DND-41 (cell line): ENCODE measurements at regions not wholly inside any gene's neighbourhood (a gene's known extent, or its start where the extent isn't known, plus 50 kb on each side); places are given as distances from the start of the nearest gene placed in this dataset.

Source experiments
- ATAC-seq: fragments of 200-7000 bp; cut with Tn5 transposase; 3 replicates; pipeline ENCODE4 v1.9.1; 2021; ENCODE audit warnings: low read depth; ENCODE audit not compliant: insufficient read depth
- DNase-seq: peaks from one replicate; pipeline ENCODE4 v3.0.0-alpha.2; 2020
- H2AFZ ChIP-seq: 2 replicates; pipeline ENCODE4 v1.6.0; 2012; ENCODE audit warnings: low read depth, low read length
- H3K27ac ChIP-seq: 2 replicates; pipeline ENCODE4 v1.5.1; 2012; ENCODE audit warnings: low read length, inconsistent platforms
- H3K27me3 ChIP-seq: fragments of 200-600 bp; sonication (generic); 2 replicates; pipeline ENCODE4 v1.6.0; 2012; ENCODE audit warnings: low read length, mild to moderate bottlenecking, inconsistent platforms; ENCODE audit not compliant: insufficient read depth, poor library complexity
- H3K36me3 ChIP-seq: 2 replicates; pipeline ENCODE4 v1.5.1; 2012; ENCODE audit warnings: low read length, inconsistent platforms; ENCODE audit not compliant: insufficient read depth
- H3K4me1 ChIP-seq: 2 replicates; pipeline ENCODE4 v1.5.1; 2012; ENCODE audit warnings: mild to moderate bottlenecking, low read length; ENCODE audit not compliant: insufficient read depth
- H3K4me2 ChIP-seq: 2 replicates; pipeline ENCODE4 v1.6.0; 2012; ENCODE audit warnings: mild to moderate bottlenecking, moderate library complexity, low read length, inconsistent platforms; ENCODE audit not compliant: insufficient read depth
- H3K4me3 ChIP-seq, 2 experiments: fragments of 200-600 bp in 1 of 2; shearing (Covaris generic) in 1 of 2; 2 replicates each; pipeline ENCODE4 v1.5.1; 2012 to 2016; ENCODE audit warnings: inconsistent platforms in 2 of 2, low read length in 2 of 2, mild to moderate bottlenecking in 2 of 2, low read depth in 1 of 2, moderate library complexity in 1 of 2
- H3K79me2 ChIP-seq: 2 replicates; pipeline ENCODE4 v1.6.0; 2012; ENCODE audit warnings: low read length, inconsistent platforms; ENCODE audit not compliant: insufficient read depth
- H3K9ac ChIP-seq: 2 replicates; pipeline ENCODE4 v1.6.0; 2012; ENCODE audit warnings: low read depth, mild to moderate bottlenecking, inconsistent platforms, low read length, moderate library complexity
- H3K9me3 ChIP-seq: 2 replicates; pipeline ENCODE4 v1.5.1; 2012; ENCODE audit warnings: low read length, moderate library complexity, mild to moderate bottlenecking, inconsistent platforms; ENCODE audit not compliant: insufficient read depth, severe bottlenecking
- H4K20me1 ChIP-seq: 2 replicates; pipeline ENCODE4 v1.6.0; 2012; ENCODE audit warnings: low read length; ENCODE audit not compliant: insufficient read depth
- EZH2 ChIP-seq: IDR thresholded peaks from 3 replicates; pipeline ENCODE4 v1.6.1; 2012; ENCODE audit warnings: borderline replicate concordance, low read depth, mild to moderate bottlenecking, moderate library complexity, low read length, inconsistent platforms; ENCODE audit not compliant: severe bottlenecking
- TF ChIP-seq, protein P1 (sequence below): IDR thresholded peaks from 2 replicates; pipeline ENCODE4 v1.5.1; 2012; ENCODE audit warnings: borderline replicate concordance, low read length, moderate library complexity, mild to moderate bottlenecking; ENCODE audit not compliant: poor library complexity, severe bottlenecking; ENCODE audit errors: extremely low read depth

- Histone ChIP-seq H3K4me3 (no peak overlapping the region), H3K79me2 (no peaks in the 10 kb centered on the region), H3K27me3 (no peaks in the 10 kb centered on the region), H4K20me1 (no peaks in the 10 kb centered on the region), H3K4me2 (no peak overlapping the region), H3K4me1 (no peaks in the 10 kb centered on the region), H2AFZ (no peak overlapping the region), H3K9me3 (no peaks in the 10 kb centered on the region), H3K27ac (no peak overlapping the region), H3K36me3 (no peaks in the 10 kb centered on the region), H3K9ac (no peak overlapping the region)
- TF ChIP-seq, protein P1, sequence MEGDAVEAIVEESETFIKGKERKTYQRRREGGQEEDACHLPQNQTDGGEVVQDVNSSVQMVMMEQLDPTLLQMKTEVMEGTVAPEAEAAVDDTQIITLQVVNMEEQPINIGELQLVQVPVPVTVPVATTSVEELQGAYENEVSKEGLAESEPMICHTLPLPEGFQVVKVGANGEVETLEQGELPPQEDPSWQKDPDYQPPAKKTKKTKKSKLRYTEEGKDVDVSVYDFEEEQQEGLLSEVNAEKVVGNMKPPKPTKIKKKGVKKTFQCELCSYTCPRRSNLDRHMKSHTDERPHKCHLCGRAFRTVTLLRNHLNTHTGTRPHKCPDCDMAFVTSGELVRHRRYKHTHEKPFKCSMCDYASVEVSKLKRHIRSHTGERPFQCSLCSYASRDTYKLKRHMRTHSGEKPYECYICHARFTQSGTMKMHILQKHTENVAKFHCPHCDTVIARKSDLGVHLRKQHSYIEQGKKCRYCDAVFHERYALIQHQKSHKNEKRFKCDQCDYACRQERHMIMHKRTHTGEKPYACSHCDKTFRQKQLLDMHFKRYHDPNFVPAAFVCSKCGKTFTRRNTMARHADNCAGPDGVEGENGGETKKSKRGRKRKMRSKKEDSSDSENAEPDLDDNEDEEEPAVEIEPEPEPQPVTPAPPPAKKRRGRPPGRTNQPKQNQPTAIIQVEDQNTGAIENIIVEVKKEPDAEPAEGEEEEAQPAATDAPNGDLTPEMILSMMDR, result no peak
- TF ChIP-seq EZH2, result no peak
- DNase-seq (no peak), ATAC-seq (no peak)
Observed at GRCh38 chr2:221715523-221716247, 143.6 kb upstream of the EPHA4 start.

GRCh38 chr2:221710744-221711143 is 138.6 kb upstream of the EPHA4 start:
- TF ChIP-seq, protein P1, result no peak
- no peak for TF ChIP-seq EZH2
- H3K4me3 ChIP-seq, result no peak overlapping the region
- no peaks in the 10 kb centered on the region for H3K27me3 ChIP-seq
- H4K20me1 ChIP-seq, result no peaks in the 10 kb centered on the region
- DNase-seq, result no peak
- H3K4me1 ChIP-seq, result no peaks in the 10 kb centered on the region
- no peak overlapping the region for H3K27ac ChIP-seq
- no peaks in the 10 kb centered on the region for H3K36me3 ChIP-seq
- no peaks in the 10 kb centered on the region for H3K9me3 ChIP-seq
- H3K4me2 ChIP-seq, result no peak overlapping the region
- no peak overlapping the region for H2AFZ ChIP-seq
- no peaks in the 10 kb centered on the region for H3K79me2 ChIP-seq
- no peak for ATAC-seq
- H3K9ac ChIP-seq, result no peak overlapping the region

DNA sequence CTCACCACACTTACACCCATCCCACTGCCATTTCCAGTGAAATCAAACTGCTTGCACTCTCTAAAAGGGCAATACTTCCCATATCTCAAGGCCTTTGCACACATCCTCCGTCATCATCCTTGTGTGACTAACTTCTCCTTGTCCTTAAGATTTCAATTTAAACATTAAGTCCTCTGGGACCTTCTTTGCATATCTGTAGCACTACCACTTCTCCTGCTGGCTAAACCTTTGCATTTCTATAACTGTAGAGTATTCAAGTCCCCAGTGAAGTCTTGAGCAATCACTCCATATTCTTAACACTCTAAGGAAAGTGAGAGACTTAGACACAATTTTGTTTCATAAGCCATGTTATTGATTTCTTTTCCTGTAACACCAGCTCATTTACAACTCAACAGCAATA is 136.8 kb upstream of the EPHA4 start:
- Histone ChIP-seq H3K79me2 (no peaks in the 10 kb centered on the region), H4K20me1 (no peaks in the 10 kb centered on the region), H3K27ac (no peak overlapping the region), H3K4me1 (no peaks in the 10 kb centered on the region), H3K9ac (no peak overlapping the region), H3K4me2 (no peak overlapping the region), H3K27me3 (no peaks in the 10 kb centered on the region), H3K36me3 (no peaks in the 10 kb centered on the region), H3K4me3 (no peak overlapping the region), H3K9me3 (no peaks in the 10 kb centered on the region), H2AFZ (no peak overlapping the region)
- TF ChIP-seq, protein P1, result no peak
- no peak for TF ChIP-seq EZH2
- DNase-seq, result no peak
- no peak for ATAC-seq
